ENCODE measurements at regions not wholly inside any gene's neighbourhood (a gene's known extent, or its start where the extent isn't known, plus 50 kb on each side); places are given as distances from the start of the nearest gene placed in this dataset.

DNA sequence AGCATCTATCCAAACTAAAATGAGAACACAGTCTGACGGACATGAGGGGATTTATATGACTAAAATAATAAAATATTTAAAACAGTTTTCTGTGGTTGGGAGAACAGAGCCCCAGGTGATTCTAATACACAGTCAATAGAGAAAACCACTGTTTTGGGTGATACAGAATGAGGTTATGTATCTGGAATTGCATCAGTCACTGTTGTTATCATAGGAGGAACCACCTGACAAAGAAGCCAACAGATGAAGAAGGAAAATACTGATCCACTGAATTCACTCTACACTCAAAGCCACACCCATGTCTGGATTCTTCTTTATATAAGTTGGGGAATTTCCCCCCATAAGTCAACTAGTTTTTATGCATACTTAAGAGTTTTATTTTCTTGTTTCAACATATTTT is 799.0 kb downstream of the TLR4 start:
- H3K4me1 ChIP-seq (ENCODE audit: control insufficient read depth, insufficient read depth, low read length) = no peaks in the 10 kb centered on the region
- no peak overlapping the region for H3K27ac ChIP-seq (ENCODE audit: extremely low read depth, low read depth, low read length)
- ChIA-PET CTCF (no interaction called here), POLR2A (no interaction called here)
- no peaks in the 10 kb centered on the region for H3K36me3 ChIP-seq (ENCODE audit: control insufficient read depth in 2 of 2, insufficient read depth in 1 of 2, low read length in 2 of 2)
- H3K9me3 ChIP-seq (ENCODE audit: control insufficient read depth, insufficient read depth, low read depth, low read length) = no peaks in the 10 kb centered on the region
- no peak overlapping the region for H3K4me3 ChIP-seq (ENCODE audit: low read depth, low read length)
- no peak for TF ChIP-seq ZNF214 (tag by site-specific recombination; IDR thresholded peaks at IDR 0.05; ENCODE audit: borderline replicate concordance)
- TF ChIP-seq, protein P1, sequence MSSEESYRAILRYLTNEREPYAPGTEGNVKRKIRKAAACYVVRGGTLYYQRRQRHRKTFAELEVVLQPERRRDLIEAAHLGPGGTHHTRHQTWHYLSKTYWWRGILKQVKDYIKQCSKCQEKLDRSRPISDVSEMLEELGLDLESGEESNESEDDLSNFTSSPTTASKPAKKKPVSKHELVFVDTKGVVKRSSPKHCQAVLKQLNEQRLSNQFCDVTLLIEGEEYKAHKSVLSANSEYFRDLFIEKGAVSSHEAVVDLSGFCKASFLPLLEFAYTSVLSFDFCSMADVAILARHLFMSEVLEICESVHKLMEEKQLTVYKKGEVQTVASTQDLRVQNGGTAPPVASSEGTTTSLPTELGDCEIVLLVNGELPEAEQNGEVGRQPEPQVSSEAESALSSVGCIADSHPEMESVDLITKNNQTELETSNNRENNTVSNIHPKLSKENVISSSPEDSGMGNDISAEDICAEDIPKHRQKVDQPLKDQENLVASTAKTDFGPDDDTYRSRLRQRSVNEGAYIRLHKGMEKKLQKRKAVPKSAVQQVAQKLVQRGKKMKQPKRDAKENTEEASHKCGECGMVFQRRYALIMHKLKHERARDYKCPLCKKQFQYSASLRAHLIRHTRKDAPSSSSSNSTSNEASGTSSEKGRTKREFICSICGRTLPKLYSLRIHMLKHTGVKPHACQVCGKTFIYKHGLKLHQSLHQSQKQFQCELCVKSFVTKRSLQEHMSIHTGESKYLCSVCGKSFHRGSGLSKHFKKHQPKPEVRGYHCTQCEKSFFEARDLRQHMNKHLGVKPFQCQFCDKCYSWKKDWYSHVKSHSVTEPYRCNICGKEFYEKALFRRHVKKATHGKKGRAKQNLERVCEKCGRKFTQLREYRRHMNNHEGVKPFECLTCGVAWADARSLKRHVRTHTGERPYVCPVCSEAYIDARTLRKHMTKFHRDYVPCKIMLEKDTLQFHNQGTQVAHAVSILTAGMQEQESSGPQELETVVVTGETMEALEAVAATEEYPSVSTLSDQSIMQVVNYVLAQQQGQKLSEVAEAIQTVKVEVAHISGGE (tag by site-specific recombination; conservative IDR thresholded peaks at IDR 0.05; ENCODE audit: low read depth) = no peak
- no peak for TF ChIP-seq ZNF610 (tag by site-specific recombination; IDR thresholded peaks at IDR 0.05; ENCODE audit: borderline replicate concordance)
- TF ChIP-seq GFI1B (tag by site-specific recombination; IDR thresholded peaks at IDR 0.05) = no peak
- no peak for TF ChIP-seq ZNF664 (tag by site-specific recombination; IDR thresholded peaks at IDR 0.05)
- no peak for TF ChIP-seq ZNF776 (tag by site-specific recombination; IDR thresholded peaks at IDR 0.05; ENCODE audit: borderline replicate concordance)
- TF ChIP-seq, protein P2, sequence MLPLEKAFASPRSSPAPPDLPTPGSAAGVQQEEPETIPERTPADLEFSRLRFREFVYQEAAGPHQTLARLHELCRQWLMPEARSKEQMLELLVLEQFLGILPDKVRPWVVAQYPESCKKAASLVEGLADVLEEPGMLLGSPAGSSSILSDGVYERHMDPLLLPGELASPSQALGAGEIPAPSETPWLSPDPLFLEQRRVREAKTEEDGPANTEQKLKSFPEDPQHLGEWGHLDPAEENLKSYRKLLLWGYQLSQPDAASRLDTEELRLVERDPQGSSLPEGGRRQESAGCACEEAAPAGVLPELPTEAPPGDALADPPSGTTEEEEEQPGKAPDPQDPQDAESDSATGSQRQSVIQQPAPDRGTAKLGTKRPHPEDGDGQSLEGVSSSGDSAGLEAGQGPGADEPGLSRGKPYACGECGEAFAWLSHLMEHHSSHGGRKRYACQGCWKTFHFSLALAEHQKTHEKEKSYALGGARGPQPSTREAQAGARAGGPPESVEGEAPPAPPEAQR (tag by site-specific recombination; IDR thresholded peaks at IDR 0.05) = no peak
- no peak for TF ChIP-seq ZNF777 (tag by site-specific recombination; IDR thresholded peaks at IDR 0.05; ENCODE audit: borderline replicate concordance)

DNA sequence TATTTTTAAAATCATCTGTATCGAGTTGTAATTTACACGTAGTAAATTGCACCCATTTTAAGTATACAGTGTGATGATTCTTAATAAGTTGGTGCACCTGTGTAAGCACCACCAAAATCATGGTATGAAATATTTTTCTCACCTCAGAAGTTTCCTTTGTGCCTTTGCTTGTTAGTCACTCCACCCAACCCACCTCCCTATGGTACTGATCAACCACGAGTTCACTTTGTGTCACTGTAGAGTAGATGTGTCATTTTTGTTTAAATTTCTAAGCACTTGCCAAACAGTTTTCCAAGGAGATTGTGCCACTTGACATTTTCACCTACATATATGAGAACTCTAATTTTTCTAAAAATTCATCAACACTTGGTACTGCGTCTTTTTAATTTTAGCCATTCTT is 806.5 kb downstream of the TLR4 start:
- no peaks in the 10 kb centered on the region for H3K36me3 ChIP-seq (ENCODE audit: control insufficient read depth in 2 of 2, insufficient read depth in 1 of 2, low read length in 2 of 2)
- CTCF ChIA-PET = no interaction called here
- no peak for TF ChIP-seq ZNF266 (tag by site-specific recombination; IDR thresholded peaks at IDR 0.05; ENCODE audit: low read depth)
- TF ChIP-seq ZNF623 (tag by site-specific recombination; IDR thresholded peaks at IDR 0.05) = no peak
- TF ChIP-seq, protein P3, sequence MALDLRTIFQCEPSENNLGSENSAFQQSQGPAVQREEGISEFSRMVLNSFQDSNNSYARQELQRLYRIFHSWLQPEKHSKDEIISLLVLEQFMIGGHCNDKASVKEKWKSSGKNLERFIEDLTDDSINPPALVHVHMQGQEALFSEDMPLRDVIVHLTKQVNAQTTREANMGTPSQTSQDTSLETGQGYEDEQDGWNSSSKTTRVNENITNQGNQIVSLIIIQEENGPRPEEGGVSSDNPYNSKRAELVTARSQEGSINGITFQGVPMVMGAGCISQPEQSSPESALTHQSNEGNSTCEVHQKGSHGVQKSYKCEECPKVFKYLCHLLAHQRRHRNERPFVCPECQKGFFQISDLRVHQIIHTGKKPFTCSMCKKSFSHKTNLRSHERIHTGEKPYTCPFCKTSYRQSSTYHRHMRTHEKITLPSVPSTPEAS (tag by site-specific recombination; IDR thresholded peaks at IDR 0.05) = no peak
- no peak for TF ChIP-seq ZSCAN16 (tag by site-specific recombination; IDR thresholded peaks at IDR 0.05)
- no peak for TF ChIP-seq GLI4 (tag by site-specific recombination; IDR thresholded peaks at IDR 0.05)
- TF ChIP-seq SETDB1 (IDR thresholded peaks at IDR 0.05; ENCODE audit: insufficient read length, low read length) = no peak
- TF ChIP-seq ZNF184 (tag by site-specific recombination; IDR thresholded peaks at IDR 0.05) = no peak
- TF ChIP-seq ZNF2 (tag by site-specific recombination; IDR thresholded peaks at IDR 0.05) = no peak
- TF ChIP-seq, protein P4, sequence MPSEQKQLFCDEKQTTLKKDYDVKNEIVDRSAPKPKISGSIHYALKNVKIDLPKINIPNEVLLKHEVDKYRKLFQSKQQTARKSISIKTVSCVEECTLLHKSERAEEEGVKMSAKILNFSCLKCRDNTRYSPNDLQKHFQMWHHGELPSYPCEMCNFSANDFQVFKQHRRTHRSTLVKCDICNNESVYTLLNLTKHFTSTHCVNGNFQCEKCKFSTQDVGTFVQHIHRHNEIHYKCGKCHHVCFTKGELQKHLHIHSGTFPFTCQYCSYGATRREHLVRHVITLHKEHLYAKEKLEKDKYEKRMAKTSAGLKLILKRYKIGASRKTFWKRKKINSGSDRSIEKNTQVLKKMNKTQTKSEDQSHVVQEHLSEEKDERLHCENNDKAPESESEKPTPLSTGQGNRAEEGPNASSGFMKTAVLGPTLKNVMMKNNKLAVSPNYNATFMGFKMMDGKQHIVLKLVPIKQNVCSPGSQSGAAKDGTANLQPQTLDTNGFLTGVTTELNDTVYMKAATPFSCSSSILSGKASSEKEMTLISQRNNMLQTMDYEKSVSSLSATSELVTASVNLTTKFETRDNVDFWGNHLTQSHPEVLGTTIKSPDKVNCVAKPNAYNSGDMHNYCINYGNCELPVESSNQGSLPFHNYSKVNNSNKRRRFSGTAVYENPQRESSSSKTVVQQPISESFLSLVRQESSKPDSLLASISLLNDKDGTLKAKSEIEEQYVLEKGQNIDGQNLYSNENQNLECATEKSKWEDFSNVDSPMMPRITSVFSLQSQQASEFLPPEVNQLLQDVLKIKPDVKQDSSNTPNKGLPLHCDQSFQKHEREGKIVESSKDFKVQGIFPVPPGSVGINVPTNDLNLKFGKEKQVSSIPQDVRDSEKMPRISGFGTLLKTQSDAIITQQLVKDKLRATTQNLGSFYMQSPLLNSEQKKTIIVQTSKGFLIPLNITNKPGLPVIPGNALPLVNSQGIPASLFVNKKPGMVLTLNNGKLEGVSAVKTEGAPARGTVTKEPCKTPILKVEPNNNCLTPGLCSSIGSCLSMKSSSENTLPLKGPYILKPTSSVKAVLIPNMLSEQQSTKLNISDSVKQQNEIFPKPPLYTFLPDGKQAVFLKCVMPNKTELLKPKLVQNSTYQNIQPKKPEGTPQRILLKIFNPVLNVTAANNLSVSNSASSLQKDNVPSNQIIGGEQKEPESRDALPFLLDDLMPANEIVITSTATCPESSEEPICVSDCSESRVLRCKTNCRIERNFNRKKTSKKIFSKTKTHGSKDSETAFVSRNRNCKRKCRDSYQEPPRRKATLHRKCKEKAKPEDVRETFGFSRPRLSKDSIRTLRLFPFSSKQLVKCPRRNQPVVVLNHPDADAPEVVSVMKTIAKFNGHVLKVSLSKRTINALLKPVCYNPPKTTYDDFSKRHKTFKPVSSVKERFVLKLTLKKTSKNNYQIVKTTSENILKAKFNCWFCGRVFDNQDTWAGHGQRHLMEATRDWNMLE (tag by site-specific recombination; conservative IDR thresholded peaks at IDR 0.05; ENCODE audit: low read depth) = no peak
- no peak for TF ChIP-seq ZBTB7A (tag by site-specific recombination; IDR thresholded peaks at IDR 0.05; ENCODE audit: low read depth)
- TF ChIP-seq WT1 (tag by site-specific recombination; IDR thresholded peaks at IDR 0.05) = no peak
- POLR2A ChIA-PET = no interaction called here
- H3K9me3 ChIP-seq (ENCODE audit: control insufficient read depth, insufficient read depth, low read depth, low read length) = no peaks in the 10 kb centered on the region
- H3K4me1 ChIP-seq (ENCODE audit: control insufficient read depth, insufficient read depth, low read length) = no peaks in the 10 kb centered on the region
- H3K27ac ChIP-seq (ENCODE audit: extremely low read depth, low read depth, low read length) = no peak overlapping the region
- H3K4me3 ChIP-seq (ENCODE audit: low read depth, low read length) = no peak overlapping the region

Measured in HEK293 (cell line).